Calu3 (cell line): ENCODE measurements at regions not wholly inside any gene's neighbourhood (a gene's known extent, or its start where the extent isn't known, plus 50 kb on each side); places are given as distances from the start of the nearest gene placed in this dataset.

Experiments used
- BruUV-seq: library from RNA; stranded (reverse); fragments of 400-500 nt; replicated peaks from 2 replicates; lab custom pipeline; 2021; lab: Mats Ljungman, UMichigan
- CTCF ChIA-PET: fragments of 300-600 bp; sonication (Branson Sonifier 250); formaldehyde crosslinking; loops from one replicate; lab custom pipeline; 2022; ENCODE audit warnings: antibody characterized with exemption; lab: Charles Lee
- DNase-seq: peaks from one replicate; pipeline ENCODE4 v3.0.0; 2022
- H3K27ac Mint-ChIP-seq: one replicate; pipeline ENCODE4 v1.8.0; 2022; ENCODE audit warnings: mixed read lengths; ENCODE audit not compliant: unreplicated experiment
- H3K27me3 Mint-ChIP-seq: one replicate; pipeline ENCODE4 v1.8.0; 2022; ENCODE audit warnings: mixed read lengths; ENCODE audit not compliant: unreplicated experiment
- H3K36me3 Mint-ChIP-seq: one replicate; pipeline ENCODE4 v1.8.0; 2022; ENCODE audit warnings: mild to moderate bottlenecking, moderate library complexity, mixed read lengths; ENCODE audit not compliant: insufficient read depth, unreplicated experiment
- H3K4me1 Mint-ChIP-seq: one replicate; pipeline ENCODE4 v1.8.0; 2022; ENCODE audit warnings: mild to moderate bottlenecking, low read depth, mixed read lengths; ENCODE audit not compliant: unreplicated experiment
- H3K4me3 Mint-ChIP-seq: one replicate; pipeline ENCODE4 v1.8.0; 2022; ENCODE audit warnings: mild to moderate bottlenecking, low read depth, moderate library complexity, mixed read lengths; ENCODE audit not compliant: unreplicated experiment
- H3K9me3 Mint-ChIP-seq: one replicate; pipeline ENCODE4 v1.8.0; 2022; ENCODE audit warnings: low read depth, mixed read lengths; ENCODE audit not compliant: unreplicated experiment
- intact Hi-C: fragments of 100-400 bp; cut with micrococcal nuclease; formaldehyde crosslinking; loops from one replicate; pipeline ENCODE4 v1.10.0; 2022; ENCODE audit not compliant: unreplicated experiment
- TF ChIP-seq, protein P1 (sequence below): fragments of 200-600 bp; IDR thresholded peaks from one replicate; pipeline ENCODE4 v1.8.0; 2022; ENCODE audit warnings: antibody characterized with exemption; ENCODE audit not compliant: unreplicated experiment

DNA sequence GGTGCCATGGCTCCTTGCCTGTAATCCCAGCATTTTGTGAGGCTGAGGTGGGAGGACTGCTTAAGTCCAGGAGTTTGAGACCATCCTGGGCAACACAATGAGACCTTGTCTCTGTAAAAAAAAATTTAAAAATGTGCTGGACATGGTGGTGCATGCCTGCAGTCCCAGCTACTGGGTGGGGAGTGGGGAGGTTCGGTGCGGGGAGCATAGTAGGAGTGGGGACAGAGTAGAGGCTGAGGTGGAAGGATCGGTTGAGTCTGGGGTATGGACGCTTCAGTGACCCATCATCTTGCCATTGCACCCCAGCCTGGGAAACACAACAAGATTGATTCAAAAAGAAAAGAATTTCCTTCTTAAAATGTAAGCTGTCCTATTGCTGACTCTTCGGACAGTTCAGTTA lies 1490.0 kb upstream of the GBE1 start:
- Mint-ChIP-seq H3K9me3 (peaks cover 9% of the 10 kb centered on the region), H3K4me1 (no peaks in the 10 kb centered on the region), H3K27me3 (no peaks in the 10 kb centered on the region), H3K36me3 (no peaks in the 10 kb centered on the region), H3K27ac (no peak overlapping the region), H3K4me3 (no peak overlapping the region)
- CTCF ChIA-PET = no interaction called here
- no peak for DNase-seq
- intact Hi-C loops = no loop called here
- no TSS peak for BruUV-seq
- TF ChIP-seq, protein P1, sequence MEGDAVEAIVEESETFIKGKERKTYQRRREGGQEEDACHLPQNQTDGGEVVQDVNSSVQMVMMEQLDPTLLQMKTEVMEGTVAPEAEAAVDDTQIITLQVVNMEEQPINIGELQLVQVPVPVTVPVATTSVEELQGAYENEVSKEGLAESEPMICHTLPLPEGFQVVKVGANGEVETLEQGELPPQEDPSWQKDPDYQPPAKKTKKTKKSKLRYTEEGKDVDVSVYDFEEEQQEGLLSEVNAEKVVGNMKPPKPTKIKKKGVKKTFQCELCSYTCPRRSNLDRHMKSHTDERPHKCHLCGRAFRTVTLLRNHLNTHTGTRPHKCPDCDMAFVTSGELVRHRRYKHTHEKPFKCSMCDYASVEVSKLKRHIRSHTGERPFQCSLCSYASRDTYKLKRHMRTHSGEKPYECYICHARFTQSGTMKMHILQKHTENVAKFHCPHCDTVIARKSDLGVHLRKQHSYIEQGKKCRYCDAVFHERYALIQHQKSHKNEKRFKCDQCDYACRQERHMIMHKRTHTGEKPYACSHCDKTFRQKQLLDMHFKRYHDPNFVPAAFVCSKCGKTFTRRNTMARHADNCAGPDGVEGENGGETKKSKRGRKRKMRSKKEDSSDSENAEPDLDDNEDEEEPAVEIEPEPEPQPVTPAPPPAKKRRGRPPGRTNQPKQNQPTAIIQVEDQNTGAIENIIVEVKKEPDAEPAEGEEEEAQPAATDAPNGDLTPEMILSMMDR = no peak

DNA sequence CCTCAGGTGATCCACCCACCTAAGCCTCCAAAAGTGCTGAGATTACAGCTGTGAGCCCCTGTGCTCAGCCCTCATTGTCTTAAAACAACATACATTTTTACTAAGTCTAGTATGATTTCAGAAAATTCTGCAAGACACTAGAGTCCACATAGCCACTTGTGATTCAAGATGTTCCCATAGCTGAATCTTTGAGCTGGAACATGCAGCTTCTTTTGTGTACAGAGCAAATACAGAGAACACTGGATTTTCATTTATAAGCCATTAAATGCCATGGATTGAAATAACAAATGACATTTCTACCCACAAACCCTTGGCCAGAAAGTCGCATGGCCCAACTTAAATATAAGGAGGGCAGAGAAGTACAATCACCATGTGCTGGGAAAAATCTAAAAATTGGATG lies 1489.2 kb upstream of the GBE1 start:
- H3K27me3 Mint-ChIP-seq = no peaks in the 10 kb centered on the region
- intact Hi-C loops = no loop called here
- no peaks in the 10 kb centered on the region for H3K36me3 Mint-ChIP-seq
- TF ChIP-seq, protein P1 = no peak
- CTCF ChIA-PET = no interaction called here
- peaks cover 10% of the 10 kb centered on the region for H3K9me3 Mint-ChIP-seq
- no peak overlapping the region for H3K4me3 Mint-ChIP-seq
- no TSS peak for BruUV-seq
- no peaks in the 10 kb centered on the region for H3K4me1 Mint-ChIP-seq
- no peak overlapping the region for H3K27ac Mint-ChIP-seq
- no peak for DNase-seq

DNA sequence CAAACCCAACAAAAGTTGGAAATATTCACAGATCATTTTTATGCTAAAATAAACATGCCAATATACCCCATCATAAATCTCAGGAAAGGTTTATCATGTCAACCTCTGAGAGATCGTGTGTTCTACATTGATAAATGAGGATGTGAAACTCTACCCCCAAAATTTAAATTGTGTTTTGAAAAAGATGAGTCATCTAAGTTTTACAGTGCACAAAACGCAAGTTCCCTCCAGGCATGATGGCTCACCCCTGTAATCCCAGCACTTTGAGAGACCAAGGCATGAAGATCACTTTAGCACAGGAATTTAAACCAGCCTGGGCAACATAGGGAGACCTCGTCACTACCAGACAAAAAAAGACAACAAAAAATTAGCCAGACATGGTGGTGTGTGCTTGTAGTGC lies 1487.0 kb upstream of the GBE1 start:
- TF ChIP-seq, protein P1 = no peak
- H3K4me1 Mint-ChIP-seq = no peaks in the 10 kb centered on the region
- peaks cover 16% of the 10 kb centered on the region for H3K9me3 Mint-ChIP-seq
- no peak for DNase-seq
- no peak overlapping the region for H3K27ac Mint-ChIP-seq
- H3K4me3 Mint-ChIP-seq = no peak overlapping the region
- no peaks in the 10 kb centered on the region for H3K27me3 Mint-ChIP-seq
- H3K36me3 Mint-ChIP-seq = no peaks in the 10 kb centered on the region
- BruUV-seq = no TSS peak
- intact Hi-C loops = no loop called here
- CTCF ChIA-PET = no interaction called here

DNA sequence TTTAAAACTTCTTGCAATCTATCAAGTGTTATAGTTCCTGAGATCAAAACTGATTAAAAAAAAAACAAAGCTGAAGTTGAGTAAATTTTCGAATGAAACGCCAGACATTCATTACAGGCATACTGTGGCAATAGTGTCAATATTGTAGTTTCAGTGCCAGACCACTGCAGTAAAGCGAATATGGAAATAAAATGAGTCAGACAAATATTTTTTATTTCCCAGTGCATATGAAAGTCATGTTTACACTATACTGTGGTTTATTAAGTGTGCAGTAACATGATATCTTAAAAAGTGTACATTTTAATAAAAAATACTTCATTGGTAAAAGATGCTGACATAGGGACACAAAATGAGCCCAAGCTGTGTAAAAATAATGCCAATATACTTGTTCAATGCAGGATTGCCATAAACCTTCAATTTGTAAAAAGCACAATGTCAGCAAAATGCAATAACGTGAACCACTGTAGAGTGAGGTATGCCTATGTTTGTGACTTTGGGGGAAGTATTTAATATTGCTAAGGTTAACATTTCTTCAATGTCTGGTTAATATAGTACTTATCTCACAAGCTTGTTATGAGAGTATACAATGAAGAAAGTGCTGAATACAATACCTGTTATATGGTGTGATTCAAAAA lies 1473.9 kb upstream of the GBE1 start:
- intact Hi-C loops = no loop called here
- Mint-ChIP-seq H3K27me3 (no peaks in the 10 kb centered on the region), H3K4me3 (no peak overlapping the region), H3K27ac (no peak overlapping the region), H3K4me1 (peaks cover 8% of the 10 kb centered on the region), H3K9me3 (no peaks in the 10 kb centered on the region), H3K36me3 (no peaks in the 10 kb centered on the region)
- TF ChIP-seq, protein P1 = no peak
- DNase-seq = no peak
- CTCF ChIA-PET = no interaction called here
- no TSS peak for BruUV-seq
